GM19438 (cell line): ENCODE measurements at regions not wholly inside any gene's neighbourhood (a gene's known extent, or its start where the extent isn't known, plus 50 kb on each side); places are given as distances from the start of the nearest gene placed in this dataset.

Source experiments
- ATAC-seq: cut with Tn5 transposase; IDR thresholded peaks from one replicate; pipeline ENCODE4 v1.9.1; 2021; ENCODE audit warnings: low read depth; ENCODE audit not compliant: unreplicated experiment

GRCh38 chr4:185921583-185922555 lies 109.9 kb upstream of the SORBS2 start:
- ATAC-seq: no peak

- ATAC-seq: no peak
Measured at GRCh38 chr4:185924458-185925044, 112.6 kb upstream of the SORBS2 start.

GRCh38 chr4:185925910-185926360 lies 113.9 kb upstream of the SORBS2 start:
- no peak for ATAC-seq

- no peak for ATAC-seq
Measured at GRCh38 chr4:185931375-185931774, 119.4 kb upstream of the SORBS2 start.

GRCh38 chr4:185931986-185932385 lies 120.0 kb upstream of the SORBS2 start:
- ATAC-seq: no peak

GRCh38 chr4:185932491-185932890 lies 120.5 kb upstream of the SORBS2 start:
- ATAC-seq: no peak

- no peak for ATAC-seq
Measured at GRCh38 chr4:185933078-185933581, 121.1 kb upstream of the SORBS2 start.

- no peak for ATAC-seq
Measured at GRCh38 chr4:185936650-185937376, 124.8 kb upstream of the SORBS2 start.

- ATAC-seq: no peak
Measured at GRCh38 chr4:185938654-185939053, 126.7 kb upstream of the SORBS2 start.

GRCh38 chr4:185941461-185941860 lies 127.5 kb upstream of the TLR3 start:
- ATAC-seq: no peak

- no peak for ATAC-seq
Measured at GRCh38 chr4:185945252-185945651, 123.7 kb upstream of the TLR3 start.

GRCh38 chr4:185945906-185946305 lies 123.0 kb upstream of the TLR3 start:
- no peak for ATAC-seq

GRCh38 chr4:185950891-185951290 lies 118.1 kb upstream of the TLR3 start:
- no peak for ATAC-seq

GRCh38 chr4:185955151-185955770 lies 113.7 kb upstream of the TLR3 start:
- no peak for ATAC-seq

GRCh38 chr4:185955826-185956543 lies 113.0 kb upstream of the TLR3 start:
- ATAC-seq: no peak

GRCh38 chr4:185956544-185956940 lies 112.4 kb upstream of the TLR3 start:
- ATAC-seq: no peak

GRCh38 chr4:185958094-185958747 lies 110.7 kb upstream of the TLR3 start:
- no peak for ATAC-seq

- ATAC-seq: peak; percentile 81
Measured at GRCh38 chr4:185965426-185966384, 103.3 kb upstream of the TLR3 start.
